ENCODE measurements at regions not wholly inside any gene's neighbourhood (a gene's known extent, or its start where the extent isn't known, plus 50 kb on each side); places are given as distances from the start of the nearest gene placed in this dataset.

- H3K27me3 ChIP-seq (ENCODE audit: insufficient read depth, poor library complexity, severe bottlenecking), result no peaks in the 10 kb centered on the region
- H3K9me3 ChIP-seq (ENCODE audit: severe bottlenecking), result no peaks in the 10 kb centered on the region
- no peak overlapping the region for H3K4me3 ChIP-seq (ENCODE audit: severe bottlenecking)
- no peaks in the 10 kb centered on the region for H3K36me3 ChIP-seq (ENCODE audit: low read depth)
- H3K27ac ChIP-seq (ENCODE audit: poor library complexity, severe bottlenecking), result no peak overlapping the region
- H3K4me1 ChIP-seq (ENCODE audit: insufficient read depth, poor library complexity, severe bottlenecking), result no peaks in the 10 kb centered on the region
- no peak for DNase-seq (ENCODE audit: low spot score)
- ATAC-seq (ENCODE audit: low read depth), result no peak
- TF ChIP-seq CTCF (IDR thresholded peaks at IDR 0.05; ENCODE audit: poor library complexity, severe bottlenecking), result no peak
Measured at GRCh38 chr14:84162633-84163032, 1367.3 kb upstream of the FLRT2 start.

- DNase-seq (ENCODE audit: low spot score) (no peak), ATAC-seq (ENCODE audit: low read depth) (no peak)
- Histone ChIP-seq H3K36me3 (ENCODE audit: low read depth) (no peaks in the 10 kb centered on the region), H3K27me3 (ENCODE audit: insufficient read depth, poor library complexity, severe bottlenecking) (no peaks in the 10 kb centered on the region), H3K9me3 (ENCODE audit: severe bottlenecking) (no peaks in the 10 kb centered on the region), H3K4me3 (ENCODE audit: severe bottlenecking) (no peak overlapping the region), H3K27ac (ENCODE audit: poor library complexity, severe bottlenecking) (no peak overlapping the region), H3K4me1 (ENCODE audit: insufficient read depth, poor library complexity, severe bottlenecking) (no peaks in the 10 kb centered on the region)
- no peak for TF ChIP-seq CTCF (IDR thresholded peaks at IDR 0.05; ENCODE audit: poor library complexity, severe bottlenecking)
Measured at GRCh38 chr14:84167026-84167425, 1362.9 kb upstream of the FLRT2 start.

- H3K36me3 ChIP-seq (ENCODE audit: low read depth), result no peaks in the 10 kb centered on the region
- H3K4me3 ChIP-seq (ENCODE audit: severe bottlenecking), result no peak overlapping the region
- no peak overlapping the region for H3K27ac ChIP-seq (ENCODE audit: poor library complexity, severe bottlenecking)
- H3K9me3 ChIP-seq (ENCODE audit: severe bottlenecking), result no peaks in the 10 kb centered on the region
- H3K27me3 ChIP-seq (ENCODE audit: insufficient read depth, poor library complexity, severe bottlenecking), result peaks cover 3% of the 10 kb centered on the region
- no peaks in the 10 kb centered on the region for H3K4me1 ChIP-seq (ENCODE audit: insufficient read depth, poor library complexity, severe bottlenecking)
- ATAC-seq (ENCODE audit: low read depth) (no peak), DNase-seq (ENCODE audit: low spot score) (no peak)
- TF ChIP-seq CTCF (IDR thresholded peaks at IDR 0.05; ENCODE audit: poor library complexity, severe bottlenecking), result no peak
Measured at GRCh38 chr14:84180336-84180735, 1349.6 kb upstream of the FLRT2 start.

DNA sequence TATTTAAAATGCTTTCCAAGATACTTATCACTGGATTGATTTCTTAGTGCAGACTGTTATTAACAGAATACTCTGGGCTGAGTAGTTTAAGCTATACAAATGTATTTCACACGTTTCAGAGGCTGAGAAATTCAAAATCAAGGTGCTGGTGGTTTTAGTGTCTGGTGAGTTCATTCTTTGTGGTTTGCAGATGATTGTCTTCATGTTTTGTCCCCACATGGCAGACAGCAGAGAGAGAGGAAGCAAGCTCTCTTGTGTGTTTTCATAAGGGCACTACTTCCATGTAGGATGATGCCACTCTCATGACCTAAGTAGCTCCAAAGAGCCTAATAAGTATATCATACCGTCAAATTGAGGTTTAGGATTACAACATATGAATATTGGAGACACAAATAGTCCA, 1348.9 kb upstream of the FLRT2 start:
- Histone ChIP-seq H3K27ac (ENCODE audit: poor library complexity, severe bottlenecking) (no peak overlapping the region), H3K36me3 (ENCODE audit: low read depth) (no peaks in the 10 kb centered on the region), H3K9me3 (ENCODE audit: severe bottlenecking) (no peaks in the 10 kb centered on the region), H3K4me1 (ENCODE audit: insufficient read depth, poor library complexity, severe bottlenecking) (no peaks in the 10 kb centered on the region), H3K4me3 (ENCODE audit: severe bottlenecking) (no peak overlapping the region), H3K27me3 (ENCODE audit: insufficient read depth, poor library complexity, severe bottlenecking) (peaks cover 3% of the 10 kb centered on the region)
- no peak for DNase-seq (ENCODE audit: low spot score)
- no peak for ATAC-seq (ENCODE audit: low read depth)
- no peak for TF ChIP-seq CTCF (IDR thresholded peaks at IDR 0.05; ENCODE audit: poor library complexity, severe bottlenecking)

- Histone ChIP-seq H3K27me3 (ENCODE audit: insufficient read depth, poor library complexity, severe bottlenecking) (no peaks in the 10 kb centered on the region), H3K27ac (ENCODE audit: poor library complexity, severe bottlenecking) (no peak overlapping the region), H3K4me3 (ENCODE audit: severe bottlenecking) (no peak overlapping the region), H3K36me3 (ENCODE audit: low read depth) (no peaks in the 10 kb centered on the region), H3K9me3 (ENCODE audit: severe bottlenecking) (no peaks in the 10 kb centered on the region), H3K4me1 (ENCODE audit: insufficient read depth, poor library complexity, severe bottlenecking) (no peaks in the 10 kb centered on the region)
- DNase-seq (ENCODE audit: low spot score), result no peak
- no peak for TF ChIP-seq CTCF (IDR thresholded peaks at IDR 0.05; ENCODE audit: poor library complexity, severe bottlenecking)
- ATAC-seq (ENCODE audit: low read depth), result no peak
Measured at GRCh38 chr14:84195514-84195913, 1334.4 kb upstream of the FLRT2 start.

All from RWPE2 (cell line).